GM19023 (cell line): ENCODE measurements at regions not wholly inside any gene's neighbourhood (a gene's known extent, or its start where the extent isn't known, plus 50 kb on each side); places are given as distances from the start of the nearest gene placed in this dataset.
"Not testable (repeated sequence)": the region's sequence is repeated elsewhere in the genome, so short reads cannot be mapped to it uniquely, and the experiment has no call there.

ENCODE experiments used
- ATAC-seq: cut with Tn5 transposase; IDR thresholded peaks from one replicate; pipeline ENCODE4 v1.9.1; 2021; ENCODE audit warnings: mild to moderate bottlenecking, moderate library complexity; ENCODE audit not compliant: unreplicated experiment

DNA sequence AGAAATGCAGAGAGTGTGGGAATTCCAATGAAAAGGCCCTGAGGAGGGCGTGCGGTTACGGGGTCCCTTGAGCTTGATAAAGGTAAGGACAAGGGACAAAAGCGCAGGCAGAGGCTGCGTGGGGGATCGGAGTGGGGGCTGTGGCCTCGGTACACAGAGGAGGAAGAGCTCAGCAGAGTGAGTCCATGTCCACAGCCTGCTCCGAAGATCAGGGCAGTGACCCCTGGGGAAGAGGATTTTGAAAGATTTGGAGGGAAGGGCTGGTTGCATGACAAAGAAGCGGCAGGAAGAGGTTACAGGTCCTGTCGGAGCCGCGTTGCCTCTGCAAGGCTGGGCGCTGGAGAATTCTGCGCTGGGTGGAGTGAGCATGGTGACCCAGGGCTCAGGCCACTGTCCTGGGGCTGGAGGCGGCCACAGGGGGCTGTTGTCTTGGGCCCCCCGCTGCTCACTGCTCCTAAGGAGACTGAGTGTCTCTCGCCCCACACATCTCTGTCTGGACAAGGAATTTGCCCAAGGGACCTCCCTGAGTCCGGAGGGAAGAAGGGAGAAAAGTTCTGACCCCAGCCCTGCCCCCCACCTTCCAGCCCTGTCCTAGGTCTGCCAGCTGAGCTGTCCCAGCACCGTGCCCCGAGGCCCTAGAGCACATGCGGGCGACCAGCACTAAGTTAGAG is 69.8 kb upstream of the INSIG1 start:
- ATAC-seq, result no peak

DNA sequence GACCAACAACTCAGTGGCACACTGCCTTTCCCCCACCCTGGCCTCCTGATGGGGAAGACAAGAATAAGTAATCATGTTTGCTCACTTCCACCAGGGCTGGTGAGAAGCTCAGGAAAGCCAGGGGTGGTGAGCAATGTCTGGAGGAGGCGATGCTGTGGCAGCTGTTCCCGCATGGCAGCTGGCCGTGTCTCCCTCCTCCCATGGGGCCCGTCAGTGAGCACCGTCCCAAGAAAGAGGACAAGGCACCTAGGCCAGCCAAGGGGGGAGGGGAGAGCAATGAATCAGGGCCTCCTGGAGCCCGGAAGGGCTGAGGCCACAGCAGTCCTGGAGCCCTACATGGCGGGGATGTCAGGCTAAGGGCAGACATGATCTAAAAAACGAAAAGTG is 69.2 kb upstream of the INSIG1 start:
- no peak for ATAC-seq

DNA sequence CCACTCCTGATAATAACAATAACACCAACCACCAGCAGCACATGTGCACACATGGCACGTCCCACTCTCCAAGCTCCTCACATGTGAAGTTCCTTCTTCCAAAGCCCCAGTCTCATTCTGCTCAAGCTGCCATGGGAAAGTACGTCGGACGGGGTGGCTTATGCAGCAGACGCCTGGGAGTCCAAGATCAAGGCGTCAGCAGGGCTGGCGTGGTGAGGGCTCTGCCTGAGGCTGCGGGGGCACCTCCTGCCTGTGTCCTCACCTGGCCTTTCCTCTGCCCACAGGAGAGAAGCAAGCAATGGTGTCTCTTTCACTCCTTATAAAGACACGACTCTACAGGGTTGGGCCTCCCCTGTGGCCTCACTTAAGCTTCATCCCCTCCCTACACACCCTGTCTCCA is 68.8 kb upstream of the INSIG1 start:
- ATAC-seq, result no peak

DNA sequence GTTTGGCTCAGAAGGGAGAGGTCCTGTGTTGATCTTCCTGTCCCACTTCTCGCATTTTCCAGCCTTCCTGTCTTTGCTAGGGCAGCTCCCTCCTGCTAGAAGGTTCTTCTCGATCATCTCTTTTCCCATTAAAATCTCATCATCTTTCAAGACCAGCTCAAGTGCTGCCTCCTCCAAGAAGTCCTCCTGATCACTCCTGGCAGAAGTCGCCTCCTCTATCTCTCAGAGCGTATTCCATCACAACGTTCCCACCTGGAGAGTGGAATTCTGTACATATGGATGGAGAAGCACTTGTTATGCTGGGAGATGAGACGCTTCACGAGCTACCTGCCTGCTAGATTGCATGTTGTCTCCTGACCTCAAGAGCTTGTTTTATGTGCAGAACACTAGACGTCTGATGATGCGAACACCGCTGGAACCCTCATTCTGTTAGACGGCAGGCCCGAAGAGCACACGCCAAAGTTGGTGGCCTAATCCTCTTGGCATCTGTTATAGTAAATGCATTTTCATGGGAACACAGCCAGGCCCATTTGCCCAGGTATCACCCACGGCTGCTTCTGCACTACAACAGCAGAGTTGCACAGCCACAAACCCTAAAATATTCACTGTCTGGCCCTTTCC is 68.0 kb upstream of the INSIG1 start:
- no peak for ATAC-seq

- no peak for ATAC-seq
Observed at GRCh38 chr7:155230169-155230593, 67.5 kb upstream of the INSIG1 start.

DNA sequence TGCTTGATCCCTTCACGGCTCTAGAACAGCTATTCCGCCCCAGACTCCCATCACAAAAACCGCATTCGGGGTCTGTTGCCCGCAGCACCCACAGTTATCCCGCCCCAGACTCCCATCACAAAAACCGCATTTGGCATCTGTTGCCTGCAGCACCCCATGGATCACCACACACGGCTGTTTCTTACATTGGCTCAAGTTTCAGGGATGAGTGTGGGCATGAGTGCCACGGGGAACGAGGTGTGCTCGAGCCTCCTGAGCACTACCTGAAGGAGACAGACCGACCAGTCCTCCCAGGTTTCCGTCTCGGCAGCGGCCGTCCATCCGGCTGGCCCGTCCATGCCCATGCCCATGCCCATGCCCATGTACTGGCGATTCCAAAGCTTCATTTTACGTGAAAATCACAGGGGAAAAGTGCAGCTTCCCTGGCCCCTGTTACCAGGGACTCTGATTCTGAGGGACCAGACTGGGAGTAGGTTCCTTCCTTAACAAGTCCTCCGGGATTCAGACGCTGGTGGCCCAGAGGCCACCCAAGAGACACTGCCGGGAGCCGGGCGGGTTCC is 66.4 kb upstream of the INSIG1 start:
- no peak for ATAC-seq

DNA sequence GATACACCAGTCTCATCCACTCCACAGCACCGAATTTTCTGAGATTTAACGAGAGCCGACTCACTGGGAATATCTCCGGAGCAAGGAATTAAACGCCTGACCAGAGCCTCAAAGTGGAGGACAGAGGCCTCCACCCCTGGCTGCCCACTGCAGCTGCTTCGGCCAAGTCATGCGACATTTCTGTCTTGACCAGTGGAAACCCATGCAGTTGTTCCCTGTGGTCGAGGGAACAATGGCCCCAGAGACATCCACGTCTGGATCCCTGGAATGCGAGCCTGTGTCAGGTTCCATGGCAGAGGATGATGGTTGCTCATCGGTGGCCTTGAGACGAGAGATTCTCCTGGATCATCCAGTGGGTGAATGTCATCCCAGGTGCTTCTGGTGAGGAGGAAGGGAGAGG is 65.7 kb upstream of the INSIG1 start:
- no peak for ATAC-seq

DNA sequence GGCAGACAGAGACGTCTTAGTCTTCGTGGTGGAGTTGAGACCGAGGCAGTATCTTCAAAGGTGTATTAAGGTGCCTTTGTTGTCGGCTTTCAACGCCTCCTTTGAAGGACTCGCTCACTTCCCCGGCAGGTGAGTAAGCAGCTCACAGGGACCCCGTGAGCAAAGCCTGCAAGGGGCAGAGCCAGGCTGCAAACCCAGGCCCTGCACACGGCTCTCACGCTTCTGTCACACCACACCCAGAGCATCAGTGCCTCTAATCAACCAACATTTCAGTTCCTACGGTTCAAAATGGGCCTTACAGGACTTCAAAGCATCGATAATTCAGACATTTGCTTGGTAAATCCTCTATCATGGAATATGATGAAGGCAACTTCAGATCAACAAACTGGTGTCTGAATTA is 64.8 kb upstream of the INSIG1 start:
- no peak for ATAC-seq

GRCh38 chr7:155233311-155234157 is 64.1 kb upstream of the INSIG1 start:
- no peak for ATAC-seq

- no peak for ATAC-seq
Observed at GRCh38 chr7:155234158-155234492, 63.6 kb upstream of the INSIG1 start.

DNA sequence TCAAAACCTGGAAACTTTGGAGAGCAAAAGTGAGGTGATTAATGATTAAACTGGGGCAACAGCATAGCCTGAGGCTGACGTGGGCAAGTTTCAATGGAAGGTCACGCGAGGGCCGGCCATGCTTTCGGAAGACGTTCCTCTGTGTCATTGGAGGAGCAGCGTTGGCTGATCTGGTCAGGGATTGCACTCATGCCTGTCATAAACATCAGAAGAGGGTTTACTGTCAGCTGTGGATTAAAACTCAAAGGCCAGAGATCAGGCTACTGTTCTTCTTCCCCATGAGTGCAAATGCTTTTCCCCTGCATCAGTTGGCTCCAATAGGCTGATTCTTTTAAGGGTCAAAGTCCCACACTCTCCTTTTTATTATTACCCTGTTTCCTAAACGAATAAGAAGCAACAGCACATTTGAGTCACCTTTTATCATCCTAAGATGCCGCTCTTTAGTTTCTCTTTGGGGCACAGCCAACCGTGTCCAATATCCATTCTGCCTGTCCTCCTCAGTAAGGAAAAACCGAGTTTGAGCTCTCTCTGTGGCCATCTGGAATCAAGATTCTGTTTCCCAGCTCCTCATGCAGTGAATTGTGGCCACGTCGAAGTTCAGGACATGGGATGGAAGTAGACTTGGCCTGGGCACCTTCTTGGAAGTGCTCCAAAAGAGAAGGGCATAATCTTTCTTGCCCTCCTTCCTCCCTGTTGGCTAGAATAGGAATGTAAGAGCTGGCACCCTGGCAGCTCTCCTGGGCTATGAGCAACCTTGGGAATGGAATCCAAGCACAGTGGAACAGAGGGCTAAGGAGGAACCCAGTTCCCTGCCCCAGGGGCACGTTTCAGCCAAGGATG is 62.5 kb upstream of the INSIG1 start:
- no peak for ATAC-seq

GRCh38 chr7:155236386-155236785 is 61.3 kb upstream of the INSIG1 start:
- ATAC-seq, result no peak

DNA sequence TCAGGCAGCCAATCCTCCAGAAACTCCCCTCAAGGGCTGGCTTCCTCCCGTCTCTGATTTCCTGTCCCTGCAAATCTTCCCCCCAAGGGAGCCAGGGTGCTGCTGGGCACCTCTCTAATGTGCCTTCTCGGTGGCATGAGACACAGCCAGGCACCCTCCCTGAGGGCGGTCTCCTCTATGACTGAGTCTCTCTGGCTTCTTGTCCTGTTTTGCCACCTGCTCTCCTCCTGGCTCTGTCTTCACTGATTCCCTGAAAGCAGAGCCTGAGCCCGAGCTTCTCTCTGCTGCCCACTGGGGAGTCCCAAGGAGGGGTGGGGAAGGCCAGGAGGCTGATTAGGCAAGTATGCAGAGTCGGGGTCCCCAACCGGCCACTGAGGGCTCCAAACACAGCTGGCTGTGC is 60.4 kb upstream of the INSIG1 start:
- no peak for ATAC-seq

DNA sequence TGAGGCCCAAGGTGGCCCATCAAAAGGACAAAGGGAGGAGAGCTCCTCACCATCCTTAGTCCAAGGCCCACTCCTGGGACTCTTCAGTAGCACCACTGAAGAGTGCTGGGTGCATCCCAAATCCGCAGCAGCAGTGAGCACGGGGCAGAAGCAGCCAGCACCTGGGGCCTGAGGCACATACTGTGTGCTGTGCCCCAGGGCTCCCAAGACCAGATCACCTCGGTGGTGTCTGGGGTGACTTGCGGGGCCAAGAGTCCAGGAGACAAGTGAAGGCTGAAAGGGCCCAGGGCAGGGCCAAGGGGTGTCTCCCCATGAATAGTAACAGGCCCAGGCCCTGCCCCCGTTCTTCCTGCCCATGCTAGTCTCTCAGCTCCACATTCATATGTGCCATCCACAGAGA is 59.9 kb upstream of the INSIG1 start:
- ATAC-seq, result no peak

GRCh38 chr7:155239431-155240087 is 58.1 kb upstream of the INSIG1 start:
- not testable (repeated sequence) for ATAC-seq

- no peak for ATAC-seq
Observed at GRCh38 chr7:155244675-155245074, 53.0 kb upstream of the INSIG1 start.

GRCh38 chr7:155247479-155248365 is 50.0 kb upstream of the INSIG1 start:
- no peak for ATAC-seq
